ENCODE measurements at regions not wholly inside any gene's neighbourhood (a gene's known extent, or its start where the extent isn't known, plus 50 kb on each side); places are given as distances from the start of the nearest gene placed in this dataset.
"Not testable (repeated sequence)": the region's sequence is repeated elsewhere in the genome, so short reads cannot be mapped to it uniquely, and the experiment has no call there.

DNA sequence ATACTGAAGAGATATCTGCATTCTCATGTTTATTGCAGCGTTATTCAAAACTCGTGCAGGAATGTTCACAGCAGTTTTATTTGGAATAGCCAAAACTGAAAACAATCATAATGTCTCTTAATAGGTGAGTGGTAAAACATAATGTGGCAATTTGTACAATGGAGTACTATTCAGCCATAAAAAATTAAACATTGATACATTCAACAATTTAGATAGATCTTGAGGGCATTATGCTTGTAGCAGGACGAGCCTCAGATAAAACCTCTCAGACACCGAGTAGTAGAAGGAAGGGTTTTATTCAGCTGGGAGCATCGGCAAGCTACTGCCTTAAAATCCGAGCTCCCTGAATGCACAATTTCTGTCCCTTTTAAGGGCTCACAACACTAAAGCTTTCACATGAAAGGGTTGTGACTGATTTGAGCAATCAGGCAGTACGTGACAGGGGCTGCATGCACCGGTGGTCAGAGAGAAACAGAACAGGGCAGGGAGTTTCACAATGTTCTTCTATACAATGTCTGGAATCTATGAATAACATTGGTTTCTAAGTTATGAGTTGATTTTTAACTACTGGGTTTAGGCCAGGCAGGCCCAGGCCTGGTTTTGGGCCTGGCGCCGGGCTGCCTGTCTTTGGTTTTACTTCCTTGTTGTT, 195.3 kb upstream of the PRSS16 start:
- DNase-seq (ENCODE audit: low spot score); H3K9ac ChIP-seq (ENCODE audit: low read depth in 1 of 2, low read length in 2 of 2); H3K27me3 ChIP-seq (ENCODE audit: control insufficient read depth in 4 of 4, insufficient read depth in 4 of 4, low read length in 3 of 4); H3K36me3 ChIP-seq (ENCODE audit: control insufficient read depth in 4 of 4, insufficient read depth in 3 of 4, low read depth in 1 of 4, low read length in 3 of 4); H3K4me3 ChIP-seq (ENCODE audit: low read depth in 1 of 3, low read length in 3 of 3); H3K4me1 ChIP-seq (ENCODE audit: control insufficient read depth in 4 of 4, insufficient read depth in 4 of 4, low read length in 3 of 4); H3K9me3 ChIP-seq (ENCODE audit: control insufficient read depth in 4 of 4, low read length in 3 of 4); H3K27ac ChIP-seq (ENCODE audit: low read depth in 1 of 2, low read length in 2 of 2): not testable (repeated sequence)
- WGBS: 91% methylated on average over 10 of the region's 10 CpGs

DNA sequence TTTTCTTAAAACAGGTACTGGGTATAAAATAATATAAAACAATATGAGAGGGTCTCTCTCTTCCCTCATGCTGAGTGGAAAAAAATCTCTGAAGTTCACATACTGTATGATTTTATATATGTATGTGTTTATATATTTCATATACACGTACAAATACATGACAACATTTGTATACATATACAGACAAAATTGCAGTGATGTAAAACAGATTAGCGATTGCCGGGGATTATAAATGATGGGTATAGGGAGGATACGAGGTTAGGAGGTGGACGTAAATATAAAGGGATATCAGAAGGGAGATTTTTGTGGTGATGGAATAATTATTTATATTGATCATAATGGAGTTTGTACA, 194.8 kb upstream of the PRSS16 start:
- Histone ChIP-seq H3K27me3 (ENCODE audit: control insufficient read depth in 4 of 4, insufficient read depth in 4 of 4, low read length in 3 of 4) (peaks cover 0 to 3% (median 0%) of the 10 kb centered on the region in 4 donors), H3K9me3 (ENCODE audit: control insufficient read depth in 4 of 4, low read length in 3 of 4) (peaks cover 0 to 2% (median 0%) of the 10 kb centered on the region in 4 donors), H3K4me1 (ENCODE audit: control insufficient read depth in 4 of 4, insufficient read depth in 4 of 4, low read length in 3 of 4) (no peaks in the 10 kb centered on the region), H3K4me3 (ENCODE audit: low read depth in 1 of 3, low read length in 3 of 3) (no peak overlapping the region), H3K27ac (ENCODE audit: low read depth in 1 of 2, low read length in 2 of 2) (no peak overlapping the region), H3K9ac (ENCODE audit: low read depth in 1 of 2, low read length in 2 of 2) (no peak overlapping the region), H3K36me3 (ENCODE audit: control insufficient read depth in 4 of 4, insufficient read depth in 3 of 4, low read depth in 1 of 4, low read length in 3 of 4) (no peaks in the 10 kb centered on the region)
- DNase-seq (ENCODE audit: low spot score): no peak
- no peak for TF ChIP-seq GABPA (IDR thresholded peaks at IDR 0.05 in 1 of 2, conservative IDR thresholded peaks at IDR 0.05 in 1 of 2)
- 94% methylated on average over 5 of the region's 5 CpGs for WGBS

- no peak overlapping the region for H3K4me3 ChIP-seq (ENCODE audit: low read depth in 1 of 3, low read length in 3 of 3)
- H3K4me1 ChIP-seq (ENCODE audit: control insufficient read depth in 4 of 4, insufficient read depth in 4 of 4, low read length in 3 of 4): no peaks in the 10 kb centered on the region
- TF ChIP-seq EGR1 (IDR thresholded peaks at IDR 0.05; ENCODE audit: low read depth in 2 of 2) (no peak), RAD21 (IDR thresholded peaks at IDR 0.05) (no peak), TAF1 (conservative IDR thresholded peaks at IDR 0.05) (no peak), HNF4G (IDR thresholded peaks at IDR 0.05) (no peak), NR2F2 (IDR thresholded peaks at IDR 0.05) (no peak), FOXA2 (IDR thresholded peaks at IDR 0.05) (no peak), SP1 (IDR thresholded peaks at IDR 0.05) (no peak), GABPA (IDR thresholded peaks at IDR 0.05 in 1 of 2, conservative IDR thresholded peaks at IDR 0.05 in 1 of 2) (no peak), JUND (IDR thresholded peaks at IDR 0.05) (no peak), RXRA (IDR thresholded peaks at IDR 0.05) (no peak), HNF4A (conservative IDR thresholded peaks at IDR 0.05) (no peak), REST (IDR thresholded peaks at IDR 0.05) (no peak), YY1 (IDR thresholded peaks at IDR 0.05) (no peak), FOXA1 (IDR thresholded peaks at IDR 0.05) (no peak), MAX (IDR thresholded peaks at IDR 0.05) (no peak), CTCF (IDR thresholded peaks at IDR 0.05; ENCODE audit: low read depth, low read length, missing input control) (no peak)
- TF ChIP-seq, protein P1, sequence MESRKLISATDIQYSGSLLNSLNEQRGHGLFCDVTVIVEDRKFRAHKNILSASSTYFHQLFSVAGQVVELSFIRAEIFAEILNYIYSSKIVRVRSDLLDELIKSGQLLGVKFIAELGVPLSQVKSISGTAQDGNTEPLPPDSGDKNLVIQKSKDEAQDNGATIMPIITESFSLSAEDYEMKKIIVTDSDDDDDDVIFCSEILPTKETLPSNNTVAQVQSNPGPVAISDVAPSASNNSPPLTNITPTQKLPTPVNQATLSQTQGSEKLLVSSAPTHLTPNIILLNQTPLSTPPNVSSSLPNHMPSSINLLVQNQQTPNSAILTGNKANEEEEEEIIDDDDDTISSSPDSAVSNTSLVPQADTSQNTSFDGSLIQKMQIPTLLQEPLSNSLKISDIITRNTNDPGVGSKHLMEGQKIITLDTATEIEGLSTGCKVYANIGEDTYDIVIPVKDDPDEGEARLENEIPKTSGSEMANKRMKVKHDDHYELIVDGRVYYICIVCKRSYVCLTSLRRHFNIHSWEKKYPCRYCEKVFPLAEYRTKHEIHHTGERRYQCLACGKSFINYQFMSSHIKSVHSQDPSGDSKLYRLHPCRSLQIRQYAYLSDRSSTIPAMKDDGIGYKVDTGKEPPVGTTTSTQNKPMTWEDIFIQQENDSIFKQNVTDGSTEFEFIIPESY (IDR thresholded peaks at IDR 0.05): no peak
- DNase-seq (ENCODE audit: low spot score): no peak
- H3K27ac ChIP-seq (ENCODE audit: low read depth in 1 of 2, low read length in 2 of 2): no peak overlapping the region
- H3K27me3 ChIP-seq (ENCODE audit: control insufficient read depth in 4 of 4, insufficient read depth in 4 of 4, low read length in 3 of 4): peaks cover 0 to 3% (median 0%) of the 10 kb centered on the region in 4 donors
- no peak overlapping the region for H3K9ac ChIP-seq (ENCODE audit: low read depth in 1 of 2, low read length in 2 of 2)
- H3K36me3 ChIP-seq (ENCODE audit: control insufficient read depth in 4 of 4, insufficient read depth in 3 of 4, low read depth in 1 of 4, low read length in 3 of 4): no peaks in the 10 kb centered on the region
- H3K9me3 ChIP-seq (ENCODE audit: control insufficient read depth in 4 of 4, low read length in 3 of 4): peaks cover 0 to 2% (median 0%) of the 10 kb centered on the region in 4 donors
Measured at GRCh38 chr6:27053738-27054137, 193.8 kb upstream of the PRSS16 start.
